ENCODE measurements at regions not wholly inside any gene's neighbourhood (a gene's known extent, or its start where the extent isn't known, plus 50 kb on each side); places are given as distances from the start of the nearest gene placed in this dataset.

- Histone ChIP-seq H3K9me3 (ENCODE audit: severe bottlenecking) (no peaks in the 10 kb centered on the region), H3K4me3 (ENCODE audit: low read depth, low read length) (no peak overlapping the region), H3K27ac (no peak overlapping the region), H3K27me3 (ENCODE audit: insufficient read depth, low read depth, severe bottlenecking) (no peaks in the 10 kb centered on the region), H3K36me3 (no peaks in the 10 kb centered on the region)
- no peak for TF ChIP-seq CTCF (IDR thresholded peaks at IDR 0.05; ENCODE audit: low read depth, low read length)
- no peak for DNase-seq
Measured at GRCh38 chr4:74527049-74527448, 82.1 kb downstream of the AREG start.

GRCh38 chr4:74528178-74528577, 83.2 kb downstream of the AREG start:
- H3K36me3 ChIP-seq, result no peaks in the 10 kb centered on the region
- no peak overlapping the region for H3K27ac ChIP-seq
- no peak for DNase-seq
- H3K9me3 ChIP-seq (ENCODE audit: severe bottlenecking), result no peaks in the 10 kb centered on the region
- H3K4me3 ChIP-seq (ENCODE audit: low read depth, low read length), result no peak overlapping the region
- TF ChIP-seq CTCF (IDR thresholded peaks at IDR 0.05; ENCODE audit: low read depth, low read length), result no peak
- no peaks in the 10 kb centered on the region for H3K27me3 ChIP-seq (ENCODE audit: insufficient read depth, low read depth, severe bottlenecking)

DNA sequence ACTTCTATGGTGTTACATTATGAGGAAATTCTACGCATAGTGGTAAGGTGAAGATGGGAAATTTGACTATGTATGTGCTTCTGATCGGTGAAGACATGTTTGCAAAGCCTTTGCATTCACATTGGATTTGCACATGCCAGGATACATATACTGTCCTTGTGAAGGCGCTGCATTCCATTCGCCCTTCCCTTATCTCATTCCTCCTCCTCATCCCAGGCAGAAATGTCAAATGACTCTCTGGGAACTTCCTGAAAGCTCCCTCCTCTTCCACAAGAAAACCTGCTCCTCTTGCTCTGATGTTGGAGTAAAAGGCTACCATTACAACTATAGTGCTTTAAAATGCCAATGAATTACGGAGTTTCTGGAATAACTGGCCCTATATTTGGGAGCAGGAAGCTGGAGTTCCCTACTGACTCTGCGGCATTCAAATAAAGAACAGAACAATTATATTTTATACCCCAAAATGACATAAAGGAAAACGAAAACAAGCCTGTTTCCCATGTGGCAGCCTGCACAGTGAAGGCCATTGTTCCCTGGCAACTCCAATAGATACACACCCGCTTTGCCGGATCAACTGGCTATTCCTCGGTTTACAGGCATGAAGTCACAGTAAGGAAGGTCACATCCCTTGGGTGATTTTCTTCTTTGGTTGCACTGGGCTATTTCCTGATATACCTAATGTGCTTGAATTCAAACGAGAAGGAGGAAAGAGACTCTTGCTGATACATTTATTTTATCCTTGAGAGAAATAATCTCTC, 84.5 kb downstream of the AREG start:
- TF ChIP-seq CTCF (IDR thresholded peaks at IDR 0.05; ENCODE audit: low read depth, low read length), result no peak

GRCh38 chr4:74531963-74532794, 87.2 kb downstream of the AREG start:
- Histone ChIP-seq H3K9me3 (ENCODE audit: severe bottlenecking) (no peaks in the 10 kb centered on the region), H3K27ac (no peak overlapping the region), H3K4me3 (ENCODE audit: low read depth, low read length) (no peak overlapping the region), H3K36me3 (no peaks in the 10 kb centered on the region), H3K27me3 (ENCODE audit: insufficient read depth, low read depth, severe bottlenecking) (no peaks in the 10 kb centered on the region)
- TF ChIP-seq CTCF (IDR thresholded peaks at IDR 0.05; ENCODE audit: low read depth, low read length), result peak; percentile 54
- DNase-seq, result peak; percentile 26

More for the DNA sequence above, 84.5 kb downstream of the AREG start:
- DNase-seq, result no peak
- Histone ChIP-seq H3K27me3 (ENCODE audit: insufficient read depth, low read depth, severe bottlenecking) (no peaks in the 10 kb centered on the region), H3K4me3 (ENCODE audit: low read depth, low read length) (no peak overlapping the region), H3K27ac (no peak overlapping the region), H3K9me3 (ENCODE audit: severe bottlenecking) (no peaks in the 10 kb centered on the region), H3K36me3 (no peaks in the 10 kb centered on the region)

DNA sequence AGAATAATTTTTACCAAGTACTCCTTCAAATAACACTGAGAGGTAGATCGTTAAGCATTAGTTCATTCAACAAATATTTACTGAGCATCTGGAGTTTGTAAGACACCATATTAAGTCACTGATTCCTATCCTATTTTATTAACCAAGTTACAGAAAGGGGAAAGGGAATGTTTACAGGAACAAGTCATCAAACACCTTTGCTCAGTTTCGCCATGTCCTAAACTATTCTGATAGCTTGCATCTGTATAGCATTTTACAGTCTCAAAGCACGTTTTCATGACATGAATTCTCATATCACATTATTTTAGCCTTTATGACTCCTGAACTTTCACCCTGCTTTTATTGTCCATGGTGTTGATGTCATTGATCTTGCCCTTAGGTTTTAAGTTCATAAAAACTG, 89.2 kb downstream of the AREG start:
- DNase-seq, result no peak
- H3K4me3 ChIP-seq (ENCODE audit: low read depth, low read length), result no peak overlapping the region
- no peak for TF ChIP-seq CTCF (IDR thresholded peaks at IDR 0.05; ENCODE audit: low read depth, low read length)
- no peak overlapping the region for H3K27ac ChIP-seq
- H3K9me3 ChIP-seq (ENCODE audit: severe bottlenecking), result no peaks in the 10 kb centered on the region
- H3K27me3 ChIP-seq (ENCODE audit: insufficient read depth, low read depth, severe bottlenecking), result no peaks in the 10 kb centered on the region
- no peaks in the 10 kb centered on the region for H3K36me3 ChIP-seq
